Activated T-cell treated with anti-CD3 and anti-CD28 coated beads for 48 hours (primary cell): ENCODE measurements at regions not wholly inside any gene's neighbourhood (a gene's known extent, or its start where the extent isn't known, plus 50 kb on each side); places are given as distances from the start of the nearest gene placed in this dataset.

Experiments
- DNase-seq: peaks from one replicate; pipeline ENCODE4 v3.0.0-alpha.2; 2020; ENCODE audit warnings: low read depth

GRCh38 chr20:60960500-60960899, 291.6 kb upstream of the CDH4 start:
- DNase-seq = no peak

- DNase-seq = no peak
Observed at GRCh38 chr20:60961551-60961950, 290.5 kb upstream of the CDH4 start.

- DNase-seq = no peak
Observed at GRCh38 chr20:60962367-60963045, 289.6 kb upstream of the CDH4 start.

GRCh38 chr20:60963146-60963545, 288.9 kb upstream of the CDH4 start:
- no peak for DNase-seq

GRCh38 chr20:60964911-60965310, 287.1 kb upstream of the CDH4 start:
- DNase-seq = no peak

GRCh38 chr20:60966031-60966430, 286.0 kb upstream of the CDH4 start:
- DNase-seq = no peak

GRCh38 chr20:60966766-60967165, 285.3 kb upstream of the CDH4 start:
- no peak for DNase-seq

- DNase-seq = no peak
Observed at GRCh38 chr20:60967431-60968316, 284.4 kb upstream of the CDH4 start.

- DNase-seq = no peak
Observed at GRCh38 chr20:60968853-60969720, 283.0 kb upstream of the CDH4 start.

GRCh38 chr20:60970601-60971000, 281.5 kb upstream of the CDH4 start:
- no peak for DNase-seq

GRCh38 chr20:60974022-60974421, 278.0 kb upstream of the CDH4 start:
- DNase-seq = no peak

- no peak for DNase-seq
Observed at GRCh38 chr20:60974441-60974945, 277.6 kb upstream of the CDH4 start.

GRCh38 chr20:60976139-60976538, 275.9 kb upstream of the CDH4 start:
- no peak for DNase-seq

GRCh38 chr20:60976913-60977312, 275.1 kb upstream of the CDH4 start:
- DNase-seq = no peak

GRCh38 chr20:60977901-60978300, 274.2 kb upstream of the CDH4 start:
- no peak for DNase-seq

GRCh38 chr20:60984666-60985065, 267.4 kb upstream of the CDH4 start:
- no peak for DNase-seq

- DNase-seq = no peak
Observed at GRCh38 chr20:60986506-60987156, 265.4 kb upstream of the CDH4 start.

GRCh38 chr20:60990061-60990460, 262.0 kb upstream of the CDH4 start:
- DNase-seq = no peak

GRCh38 chr20:60990643-60991042, 261.4 kb upstream of the CDH4 start:
- DNase-seq = no peak

GRCh38 chr20:60993433-60994044, 258.5 kb upstream of the CDH4 start:
- DNase-seq = no peak

- no peak for DNase-seq
Observed at GRCh38 chr20:60999250-60999649, 252.8 kb upstream of the CDH4 start.
